SK-N-MC (cell line): ENCODE measurements at regions not wholly inside any gene's neighbourhood (a gene's known extent, or its start where the extent isn't known, plus 50 kb on each side); places are given as distances from the start of the nearest gene placed in this dataset.

ENCODE experiments used
- EZH2 ChIP-seq: fragments of 200-600 bp; sonication (generic); IDR thresholded peaks from one replicate; pipeline ENCODE4 v1.6.1; 2017; ENCODE audit warnings: antibody characterized with exemption
- POLR2AphosphoS5 ChIP-seq: IDR thresholded peaks from 2 replicates; pipeline ENCODE4 v1.6.1; 2012; ENCODE audit warnings: mild to moderate bottlenecking, low read depth, low read length, borderline replicate concordance

DNA sequence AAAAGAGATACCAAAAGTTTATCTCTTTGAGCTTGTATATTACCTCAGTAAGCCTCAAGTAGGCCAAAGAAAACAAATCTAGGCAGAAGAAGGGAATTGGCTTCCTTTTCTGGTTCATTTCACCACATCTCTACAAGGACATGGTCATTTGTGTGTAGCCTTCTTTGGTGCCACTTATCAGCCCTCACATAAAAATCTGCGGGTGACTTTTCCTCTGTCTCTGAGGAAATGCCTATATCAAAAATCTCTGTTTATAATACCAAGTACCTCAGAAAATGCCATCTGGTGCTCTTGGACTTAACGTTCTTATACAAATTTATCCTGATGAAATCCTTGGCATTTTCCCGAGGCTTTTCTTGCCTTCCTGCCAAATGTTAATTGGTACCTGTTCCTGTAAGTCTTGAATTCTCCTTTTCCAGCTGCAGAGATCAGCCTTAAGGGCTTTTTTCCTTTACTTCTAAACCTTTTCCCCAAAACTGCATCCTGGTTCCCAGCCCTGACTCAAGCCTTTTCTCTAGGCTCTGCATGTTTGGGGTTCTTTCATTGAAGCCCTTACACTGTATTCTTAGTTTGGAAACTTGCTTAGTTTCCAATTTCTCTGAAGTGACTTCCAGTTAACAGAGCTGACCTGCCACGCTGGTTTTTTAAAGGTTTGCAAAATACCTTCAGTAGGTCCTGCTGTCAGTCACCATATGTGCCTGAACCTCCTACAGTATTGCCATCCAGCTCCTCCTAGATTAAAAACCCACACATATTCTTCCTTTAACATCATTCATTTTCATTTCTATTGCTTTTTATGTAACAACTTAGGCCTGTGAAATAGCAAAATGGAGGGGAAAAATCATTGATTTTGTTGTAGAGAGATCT is 191.2 kb upstream of the PREP start:
- TF ChIP-seq EZH2 (no peak), POLR2AphosphoS5 (no peak)
